ENCODE measurements at regions not wholly inside any gene's neighbourhood (a gene's known extent, or its start where the extent isn't known, plus 50 kb on each side); places are given as distances from the start of the nearest gene placed in this dataset.

DNA sequence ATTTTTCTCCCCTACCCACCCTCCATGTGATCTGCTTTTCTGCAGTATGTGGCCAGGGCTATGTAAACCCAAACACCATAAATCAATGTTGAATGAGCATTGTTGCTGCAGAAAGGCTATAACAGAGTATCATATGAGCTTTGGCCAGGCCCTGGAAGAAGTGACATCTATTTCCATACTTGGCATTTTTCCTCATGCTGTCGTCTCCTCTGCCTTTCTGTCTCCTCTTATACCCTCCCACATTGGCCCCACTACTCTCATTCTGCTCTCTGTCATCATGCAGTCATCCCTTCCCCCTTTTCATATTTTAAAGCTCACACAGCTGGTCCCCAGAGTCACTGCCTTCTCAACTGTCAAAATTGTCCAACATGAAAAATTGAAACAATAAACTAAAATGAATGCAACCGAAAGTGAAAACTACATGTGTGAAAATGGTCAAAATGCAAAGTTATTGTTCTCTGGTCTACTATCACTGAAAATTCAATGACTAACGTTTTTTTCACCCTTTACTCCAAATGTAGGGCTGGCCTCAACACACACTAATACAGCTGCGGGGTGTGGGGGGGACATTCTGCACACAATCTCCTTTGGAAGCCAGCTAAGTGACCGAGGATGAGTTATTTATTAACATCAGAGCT lies 290.7 kb upstream of the TMPO start:
- no peaks in the 10 kb centered on the region for H3K4me1 Mint-ChIP-seq
- H3K27ac Mint-ChIP-seq = no peak overlapping the region
- H3K9me3 Mint-ChIP-seq = peaks cover 3% of the 10 kb centered on the region
- no peak for ATAC-seq (replicated peaks)
- H3K4me3 Mint-ChIP-seq = no peak overlapping the region
- H3K36me3 Mint-ChIP-seq (ENCODE audit: low read depth) = no peaks in the 10 kb centered on the region
- peaks cover 26% of the 10 kb centered on the region for H3K27me3 Mint-ChIP-seq

- no peak overlapping the region for H3K4me3 Mint-ChIP-seq
- H3K36me3 Mint-ChIP-seq (ENCODE audit: low read depth) = no peaks in the 10 kb centered on the region
- H3K4me1 Mint-ChIP-seq = no peaks in the 10 kb centered on the region
- H3K27me3 Mint-ChIP-seq = peaks cover 24% of the 10 kb centered on the region
- peaks cover 3% of the 10 kb centered on the region for H3K9me3 Mint-ChIP-seq
- ATAC-seq (replicated peaks) = no peak
- H3K27ac Mint-ChIP-seq = no peak overlapping the region
Observed at GRCh38 chr12:98227162-98227561, 288.2 kb upstream of the TMPO start.

DNA sequence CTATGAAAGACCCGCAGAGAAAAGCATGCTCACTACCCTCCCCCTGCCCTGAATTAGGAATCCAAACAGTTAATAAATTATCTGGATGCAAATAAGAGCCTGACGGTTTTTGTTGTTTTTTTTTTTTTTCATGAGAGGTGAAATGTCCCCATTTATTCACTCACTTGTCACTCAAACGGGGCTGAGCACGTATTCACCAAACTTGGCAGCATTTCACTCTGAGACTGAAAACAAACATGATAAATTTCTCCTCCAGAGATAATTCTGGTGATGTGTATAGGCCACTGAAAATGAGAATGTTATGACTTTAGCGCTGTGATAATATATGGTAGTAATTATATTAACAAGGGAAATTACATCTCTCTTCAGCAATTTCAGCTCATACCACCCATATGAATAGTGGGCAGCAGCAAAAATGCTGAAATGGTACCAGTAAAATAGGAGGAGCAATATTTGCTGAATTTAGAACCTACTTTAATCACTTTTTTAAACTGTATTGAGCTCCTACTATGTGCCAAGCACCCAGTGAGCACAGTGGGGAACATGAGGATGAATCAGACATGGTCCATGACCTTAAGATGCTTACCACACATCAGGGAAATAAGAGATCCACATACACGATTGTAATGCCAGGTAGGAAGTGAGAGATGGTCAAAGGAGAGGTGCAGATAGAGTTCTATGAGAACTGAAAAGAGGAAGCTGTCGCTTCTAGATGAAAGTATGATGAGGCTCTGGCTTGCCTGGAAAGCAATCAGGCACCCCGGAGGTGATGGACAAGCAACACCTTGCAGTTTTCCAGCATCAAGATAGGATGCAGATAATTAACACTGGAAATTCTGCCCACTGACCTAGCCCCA lies 286.5 kb upstream of the TMPO start:
- H3K27ac Mint-ChIP-seq = no peak overlapping the region

GRCh38 chr12:98229540-98229924 lies 285.9 kb upstream of the TMPO start:
- Mint-ChIP-seq H3K27ac (no peak overlapping the region), H3K4me3 (no peak overlapping the region), H3K9me3 (no peaks in the 10 kb centered on the region), H3K4me1 (no peaks in the 10 kb centered on the region), H3K27me3 (peaks cover 11% of the 10 kb centered on the region), H3K36me3 (ENCODE audit: low read depth) (no peaks in the 10 kb centered on the region)
- no peak for ATAC-seq (replicated peaks)

More for the DNA sequence above, 286.5 kb upstream of the TMPO start:
- peaks cover 16% of the 10 kb centered on the region for H3K27me3 Mint-ChIP-seq
- H3K4me3 Mint-ChIP-seq = no peak overlapping the region
- no peak for ATAC-seq (replicated peaks)
- H3K36me3 Mint-ChIP-seq (ENCODE audit: low read depth) = no peaks in the 10 kb centered on the region
- no peaks in the 10 kb centered on the region for H3K4me1 Mint-ChIP-seq
- no peaks in the 10 kb centered on the region for H3K9me3 Mint-ChIP-seq

- Mint-ChIP-seq H3K4me1 (no peaks in the 10 kb centered on the region), H3K27me3 (peaks cover 11% of the 10 kb centered on the region), H3K36me3 (ENCODE audit: low read depth) (no peaks in the 10 kb centered on the region), H3K27ac (no peak overlapping the region), H3K9me3 (peaks cover 5% of the 10 kb centered on the region), H3K4me3 (no peak overlapping the region)
- no peak for ATAC-seq (replicated peaks)
Observed at GRCh38 chr12:98232753-98233390, 282.5 kb upstream of the TMPO start.

GRCh38 chr12:98235301-98235700 lies 280.1 kb upstream of the TMPO start:
- Mint-ChIP-seq H3K27ac (no peak overlapping the region), H3K36me3 (ENCODE audit: low read depth) (no peaks in the 10 kb centered on the region), H3K4me1 (no peaks in the 10 kb centered on the region), H3K4me3 (no peak overlapping the region), H3K27me3 (peaks cover 9% of the 10 kb centered on the region), H3K9me3 (peaks cover 5% of the 10 kb centered on the region)
- ATAC-seq (replicated peaks) = no peak

GRCh38 chr12:98238515-98239130 lies 276.8 kb upstream of the TMPO start:
- Mint-ChIP-seq H3K36me3 (ENCODE audit: low read depth) (no peaks in the 10 kb centered on the region), H3K27me3 (peaks cover 12% of the 10 kb centered on the region), H3K4me1 (no peaks in the 10 kb centered on the region), H3K27ac (no peak overlapping the region), H3K9me3 (peaks cover 5% of the 10 kb centered on the region), H3K4me3 (no peak overlapping the region)
- no peak for ATAC-seq (replicated peaks)

DNA sequence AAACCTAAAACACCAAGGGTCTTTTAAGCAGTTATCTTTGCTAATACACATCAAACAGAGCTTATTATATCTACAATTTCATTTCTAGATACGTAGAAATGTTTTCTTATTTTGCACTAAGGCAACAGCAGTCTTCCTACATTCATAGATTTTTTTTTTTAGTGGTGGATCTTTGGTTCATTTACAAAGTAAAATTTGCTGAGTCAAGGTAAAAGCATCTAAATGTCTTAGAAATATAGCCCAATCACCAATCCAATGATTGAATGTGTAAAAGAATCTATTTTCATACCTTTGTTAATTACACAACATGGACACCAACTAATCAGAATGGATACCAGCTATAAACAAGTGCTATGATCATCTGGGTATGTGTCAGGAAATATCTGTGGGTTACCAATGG lies 272.2 kb upstream of the TMPO start:
- Mint-ChIP-seq H3K27ac (no peak overlapping the region), H3K4me1 (no peaks in the 10 kb centered on the region), H3K27me3 (peaks cover 5% of the 10 kb centered on the region), H3K4me3 (no peak overlapping the region), H3K36me3 (ENCODE audit: low read depth) (no peaks in the 10 kb centered on the region), H3K9me3 (no peaks in the 10 kb centered on the region)
- no peak for ATAC-seq (replicated peaks)

DNA sequence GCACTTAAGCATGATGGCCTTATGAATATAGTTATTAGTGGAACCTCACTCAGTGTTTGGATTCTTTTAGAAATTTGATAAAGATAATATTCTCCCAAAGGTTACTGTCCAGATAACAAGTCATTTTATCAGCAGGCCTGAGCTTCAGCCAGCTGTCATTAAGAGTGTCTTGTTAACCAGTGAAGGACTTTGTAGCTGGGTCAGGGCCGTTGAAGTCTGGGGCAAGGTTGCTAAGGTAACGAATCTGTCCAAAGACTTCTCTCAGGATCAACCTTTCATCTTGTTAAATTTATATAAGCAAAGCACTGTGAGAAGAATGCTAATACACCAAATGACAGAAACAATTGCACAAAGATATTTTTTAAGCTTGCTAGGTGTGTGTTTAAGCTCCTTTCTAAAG lies 271.3 kb upstream of the TMPO start:
- H3K9me3 Mint-ChIP-seq = no peaks in the 10 kb centered on the region
- no peak overlapping the region for H3K4me3 Mint-ChIP-seq
- no peak for ATAC-seq (replicated peaks)
- no peak overlapping the region for H3K27ac Mint-ChIP-seq
- no peaks in the 10 kb centered on the region for H3K36me3 Mint-ChIP-seq (ENCODE audit: low read depth)
- H3K4me1 Mint-ChIP-seq = no peaks in the 10 kb centered on the region
- peaks cover 4% of the 10 kb centered on the region for H3K27me3 Mint-ChIP-seq

DNA sequence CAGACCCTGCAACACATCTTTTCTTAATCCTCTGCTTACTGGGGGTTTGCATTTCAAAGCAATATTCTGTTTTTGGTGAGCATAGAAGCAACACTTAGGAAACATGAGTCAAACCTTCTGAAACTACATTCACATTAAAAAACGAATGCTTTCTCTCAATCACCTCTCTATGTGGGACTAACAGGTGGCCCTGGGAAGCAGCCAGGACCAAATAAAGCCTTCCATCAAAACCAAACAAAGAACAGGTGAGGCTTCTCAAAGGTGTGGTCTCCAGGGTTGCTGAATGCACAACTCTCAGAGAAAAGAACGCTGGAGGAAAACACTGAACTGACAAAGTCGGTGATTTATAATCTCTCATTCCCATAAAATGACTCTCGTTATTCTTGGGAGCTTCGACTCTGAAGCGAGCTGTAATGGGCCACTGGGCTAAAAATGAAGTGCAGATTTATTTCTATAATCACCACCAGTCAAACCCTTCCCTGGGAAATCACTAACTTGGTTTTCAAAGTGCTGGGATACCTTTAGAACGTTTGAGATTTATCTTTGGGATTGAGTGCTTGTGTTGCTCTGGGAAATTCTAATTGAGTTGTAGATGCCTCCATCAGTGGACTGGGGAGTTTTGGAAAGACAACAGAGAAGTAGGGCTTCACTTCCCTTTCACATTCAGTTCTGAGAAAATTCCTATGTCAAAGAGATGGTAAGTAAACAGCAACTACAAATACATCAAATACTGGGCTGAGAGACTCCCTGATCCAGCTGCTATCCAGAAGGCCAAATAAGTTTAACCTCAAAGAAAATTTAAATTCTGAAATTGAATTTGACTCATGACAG lies 262.0 kb upstream of the TMPO start:
- no peak overlapping the region for H3K27ac Mint-ChIP-seq
- no peaks in the 10 kb centered on the region for H3K4me1 Mint-ChIP-seq
- H3K36me3 Mint-ChIP-seq (ENCODE audit: low read depth) = no peaks in the 10 kb centered on the region
- H3K9me3 Mint-ChIP-seq = no peaks in the 10 kb centered on the region
- ATAC-seq (replicated peaks) = no peak
- H3K4me3 Mint-ChIP-seq = no peak overlapping the region
- peaks cover 5% of the 10 kb centered on the region for H3K27me3 Mint-ChIP-seq

- Mint-ChIP-seq H3K9me3 (no peaks in the 10 kb centered on the region), H3K4me3 (no peak overlapping the region), H3K27me3 (no peaks in the 10 kb centered on the region), H3K36me3 (ENCODE audit: low read depth) (no peaks in the 10 kb centered on the region), H3K4me1 (no peaks in the 10 kb centered on the region), H3K27ac (no peak overlapping the region)
- ATAC-seq (replicated peaks) = no peak
Observed at GRCh38 chr12:98256830-98257229, 258.6 kb upstream of the TMPO start.

DNA sequence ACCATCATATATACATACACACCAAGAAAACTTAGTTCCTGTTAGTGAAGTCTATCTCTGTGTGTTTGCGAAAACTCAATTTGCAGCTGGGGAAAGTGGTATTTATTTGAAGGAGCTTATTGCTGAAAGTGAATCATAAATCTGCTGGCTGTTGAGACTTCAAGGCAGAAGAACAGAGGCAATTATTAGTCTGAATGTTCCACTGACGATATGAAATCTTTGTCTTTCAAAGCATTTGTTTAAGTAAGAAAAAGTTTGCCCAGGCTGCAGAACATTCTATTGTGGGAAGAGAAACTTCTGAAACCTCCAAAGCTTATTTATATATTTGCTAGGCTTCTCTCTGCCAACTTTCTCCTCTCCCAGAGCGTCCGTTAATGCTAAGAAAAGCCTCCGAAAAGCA lies 255.7 kb upstream of the TMPO start:
- H3K4me1 Mint-ChIP-seq = no peaks in the 10 kb centered on the region
- no peak for ATAC-seq (replicated peaks)
- peaks cover 17% of the 10 kb centered on the region for H3K27me3 Mint-ChIP-seq
- H3K27ac Mint-ChIP-seq = no peak overlapping the region
- no peak overlapping the region for H3K4me3 Mint-ChIP-seq
- no peaks in the 10 kb centered on the region for H3K9me3 Mint-ChIP-seq
- H3K36me3 Mint-ChIP-seq (ENCODE audit: low read depth) = no peaks in the 10 kb centered on the region

GRCh38 chr12:98260276-98260675 lies 255.1 kb upstream of the TMPO start:
- Mint-ChIP-seq H3K27ac (no peak overlapping the region), H3K36me3 (ENCODE audit: low read depth) (no peaks in the 10 kb centered on the region), H3K27me3 (peaks cover 19% of the 10 kb centered on the region), H3K4me1 (no peaks in the 10 kb centered on the region), H3K9me3 (no peaks in the 10 kb centered on the region), H3K4me3 (no peak overlapping the region)
- ATAC-seq (replicated peaks) = no peak

- H3K9me3 Mint-ChIP-seq = peaks cover 5% of the 10 kb centered on the region
- H3K4me1 Mint-ChIP-seq = no peaks in the 10 kb centered on the region
- no peaks in the 10 kb centered on the region for H3K36me3 Mint-ChIP-seq (ENCODE audit: low read depth)
- no peak for ATAC-seq (replicated peaks)
- no peak overlapping the region for H3K27ac Mint-ChIP-seq
- H3K4me3 Mint-ChIP-seq = no peak overlapping the region
- peaks cover 30% of the 10 kb centered on the region for H3K27me3 Mint-ChIP-seq
Observed at GRCh38 chr12:98262902-98263301, 252.5 kb upstream of the TMPO start.

All from activated T-helper 17 cell treated with anti-CD3 and anti-CD28 coated beads, Interleukin-2, amount 50 U/mL, for 72 hours (primary cell).